GM23248 (cell line): ENCODE measurements at regions not wholly inside any gene's neighbourhood (a gene's known extent, or its start where the extent isn't known, plus 50 kb on each side); places are given as distances from the start of the nearest gene placed in this dataset.

ENCODE experiments used
- EZH2 ChIP-seq: fragments of 200-600 bp; sonication (generic); IDR thresholded peaks from 2 replicates; pipeline ENCODE4 v1.6.1; 2018; ENCODE audit warnings: antibody characterized with exemption, mild to moderate bottlenecking; ENCODE audit not compliant: insufficient read depth, poor library complexity, severe bottlenecking
- EZH2phosphoT487 ChIP-seq: fragments of 200-600 bp; sonication (generic); IDR thresholded peaks from 2 replicates; pipeline ENCODE4 v1.6.1; 2018; ENCODE audit warnings: antibody characterized with exemption, moderate library complexity, mild to moderate bottlenecking, low read depth; ENCODE audit not compliant: insufficient read depth

DNA sequence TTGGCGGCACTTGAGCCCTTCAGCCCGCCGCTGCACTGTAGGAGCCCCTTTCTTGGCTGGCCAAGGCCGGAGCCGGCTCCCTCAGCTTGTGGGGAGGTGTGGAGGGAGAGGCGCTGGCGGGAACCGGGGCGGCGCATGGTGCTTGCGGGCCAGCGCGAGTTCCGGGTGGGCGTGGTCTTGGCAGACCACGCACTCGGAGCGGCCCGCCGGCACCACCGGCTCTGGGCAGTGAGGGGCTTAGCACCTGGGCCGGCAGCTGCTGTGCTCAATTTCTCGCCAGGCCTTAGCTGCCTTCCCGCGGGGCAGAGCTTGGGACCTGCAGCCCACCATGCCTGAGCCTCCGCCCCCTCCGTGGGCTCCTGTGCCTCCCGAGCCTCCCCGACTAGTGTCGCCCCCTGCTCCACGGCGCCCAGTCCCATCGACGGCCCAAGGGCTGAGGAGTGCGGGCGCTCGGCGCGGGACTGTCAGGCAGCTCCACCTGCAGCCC, 673.7 kb upstream of the BRINP3 start:
- TF ChIP-seq EZH2phosphoT487 = no peak
- no peak for TF ChIP-seq EZH2
